GM08714 (cell line): ENCODE measurements at regions not wholly inside any gene's neighbourhood (a gene's known extent, or its start where the extent isn't known, plus 50 kb on each side); places are given as distances from the start of the nearest gene placed in this dataset.

ENCODE experiments used
- H3K4me3 ChIP-seq: fragments of 200-500 bp; sonication (Bioruptor generic); 2 replicates; pipeline ENCODE4 v1.5.1; 2014; ENCODE audit warnings: mild to moderate bottlenecking, low read length, inconsistent platforms
- ZNF274 ChIP-seq: IDR thresholded peaks from 2 replicates; pipeline ENCODE4 v1.6.1; 2012; ENCODE audit warnings: mild to moderate bottlenecking, low read depth, low read length

DNA sequence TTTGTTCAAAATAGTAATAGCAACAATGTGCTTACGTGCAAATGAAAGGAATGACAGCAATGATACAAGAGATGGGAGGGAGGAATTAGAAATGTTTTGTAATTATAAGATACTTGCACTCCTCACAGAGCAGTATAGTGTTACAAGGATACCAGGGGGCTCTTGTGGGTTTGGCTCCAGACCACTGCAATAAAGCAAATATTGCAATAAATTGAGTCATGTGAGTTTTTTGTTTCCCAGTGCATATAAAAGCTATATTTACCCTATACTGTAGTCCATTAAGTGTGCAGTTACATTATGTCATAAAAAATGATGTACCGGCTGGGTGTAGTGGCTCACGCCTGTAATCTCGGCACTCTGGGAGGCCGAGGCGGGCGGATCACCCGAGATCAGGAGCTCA, 864.3 kb downstream of the NSUN3 start:
- no peak for TF ChIP-seq ZNF274
- H3K4me3 ChIP-seq, result no peak overlapping the region

DNA sequence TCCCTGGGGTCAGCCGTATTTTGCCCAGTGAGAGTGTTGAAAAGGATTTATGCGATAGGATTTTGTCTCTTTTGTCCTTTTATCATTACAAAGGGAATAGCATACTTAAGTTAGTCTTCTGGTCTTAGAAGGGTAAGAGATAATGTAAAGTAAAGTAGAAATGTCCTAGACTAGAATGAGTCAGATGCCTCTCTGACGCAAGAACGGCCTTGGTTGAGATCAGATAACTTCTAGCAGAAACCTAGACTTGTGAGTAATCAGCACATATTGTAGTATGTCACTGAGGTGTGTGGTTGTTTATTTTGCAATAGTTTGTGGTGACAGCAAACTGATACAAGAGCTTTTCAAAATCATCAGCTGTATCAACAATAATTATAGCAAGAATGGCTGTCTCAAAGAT, 866.1 kb downstream of the NSUN3 start:
- no peak overlapping the region for H3K4me3 ChIP-seq
- TF ChIP-seq ZNF274, result no peak

- no peak overlapping the region for H3K4me3 ChIP-seq
- no peak for TF ChIP-seq ZNF274
These were observed 873.1 kb downstream of the NSUN3 start for GRCh38 chr3:94935738-94936580.

GRCh38 chr3:94937980-94938379, 875.1 kb downstream of the NSUN3 start:
- no peak for TF ChIP-seq ZNF274
- no peak overlapping the region for H3K4me3 ChIP-seq

- TF ChIP-seq ZNF274, result no peak
- H3K4me3 ChIP-seq, result no peak overlapping the region
These were observed 883.8 kb downstream of the NSUN3 start for GRCh38 chr3:94946683-94947082.

DNA sequence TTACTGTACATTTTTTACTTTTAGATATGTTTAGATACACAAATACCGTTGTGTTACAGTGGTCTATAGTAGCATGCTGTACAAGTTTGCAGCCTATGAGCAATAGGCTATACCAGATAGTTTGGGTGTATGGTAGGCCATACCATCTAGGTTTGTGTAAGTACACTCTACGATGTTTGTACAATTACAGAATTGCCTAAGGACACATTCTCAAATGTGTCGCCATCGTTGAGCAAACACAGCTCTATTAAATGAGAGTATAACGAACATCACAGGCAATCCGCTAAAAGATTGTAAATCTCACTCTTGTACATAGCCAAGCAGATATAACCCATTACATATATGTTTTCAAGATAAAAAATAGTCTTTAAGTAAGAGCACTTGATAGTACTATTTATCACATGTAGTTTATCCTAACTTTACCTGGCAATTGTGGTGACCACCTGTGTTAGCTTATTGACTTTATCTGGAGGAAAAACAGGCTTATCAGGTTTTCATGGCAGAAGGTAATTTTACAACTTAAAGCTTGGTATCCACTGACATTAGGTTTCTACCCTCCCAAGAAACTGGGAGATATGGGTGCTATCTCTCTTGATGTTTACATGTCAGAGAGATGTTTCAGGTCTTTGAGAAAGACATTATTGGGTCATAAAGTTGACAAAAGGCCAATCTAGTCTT, 898.7 kb downstream of the NSUN3 start:
- no peak overlapping the region for H3K4me3 ChIP-seq
- TF ChIP-seq ZNF274, result no peak

DNA sequence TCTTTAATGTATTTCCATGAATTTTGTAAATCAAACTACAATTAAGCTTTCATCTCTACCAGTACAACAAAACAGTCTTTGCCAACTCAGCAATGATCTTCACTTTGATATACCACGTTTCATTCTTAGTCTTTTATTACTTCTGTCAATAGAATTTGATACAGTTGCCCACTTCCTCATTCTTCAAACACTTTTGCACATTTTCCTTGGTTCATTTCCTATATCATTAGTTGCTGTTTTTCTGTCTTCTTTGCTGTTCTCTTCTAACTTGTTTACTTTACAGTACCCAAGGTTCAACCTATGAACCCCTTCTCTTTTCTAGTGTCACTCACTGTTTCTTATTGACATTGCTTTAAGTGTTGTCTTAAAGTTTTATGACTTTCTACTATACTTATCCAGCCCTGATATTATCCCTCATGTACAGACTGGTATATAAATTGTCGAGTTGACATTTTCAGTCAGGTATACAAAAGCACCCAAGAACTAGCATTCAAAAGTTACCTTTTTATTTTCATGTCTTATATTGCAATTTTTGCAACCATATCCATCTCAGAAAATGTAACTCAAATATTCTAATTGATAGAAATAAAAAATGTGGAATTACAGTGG, 903.1 kb downstream of the NSUN3 start:
- TF ChIP-seq ZNF274, result no peak
- H3K4me3 ChIP-seq, result no peak overlapping the region

- no peak overlapping the region for H3K4me3 ChIP-seq
- TF ChIP-seq ZNF274, result no peak
These were observed 904.3 kb downstream of the NSUN3 start for GRCh38 chr3:94967196-94967595.

- TF ChIP-seq ZNF274, result no peak
- H3K4me3 ChIP-seq, result no peak overlapping the region
These were observed 905.7 kb downstream of the NSUN3 start for GRCh38 chr3:94968519-94968918.

DNA sequence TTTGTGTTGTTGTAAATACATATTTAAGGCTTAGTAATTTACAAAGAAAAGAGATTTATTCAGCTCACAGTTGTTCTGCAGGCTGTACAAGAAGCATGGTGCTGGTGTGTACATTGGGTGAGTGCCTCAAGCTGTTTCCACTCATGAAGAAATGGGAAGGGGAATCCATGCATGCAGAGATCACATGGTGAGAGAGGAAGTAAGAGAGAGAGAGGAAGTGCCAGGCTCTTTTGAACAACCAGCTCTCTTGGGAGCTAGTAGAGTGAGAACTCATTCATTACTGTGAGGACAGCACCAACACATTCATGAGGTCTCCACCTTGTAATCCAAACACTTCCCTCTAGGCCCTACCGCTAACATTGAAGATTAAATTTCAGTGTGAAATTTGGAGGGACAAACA, 909.2 kb downstream of the NSUN3 start:
- no peak for TF ChIP-seq ZNF274
- no peak overlapping the region for H3K4me3 ChIP-seq

DNA sequence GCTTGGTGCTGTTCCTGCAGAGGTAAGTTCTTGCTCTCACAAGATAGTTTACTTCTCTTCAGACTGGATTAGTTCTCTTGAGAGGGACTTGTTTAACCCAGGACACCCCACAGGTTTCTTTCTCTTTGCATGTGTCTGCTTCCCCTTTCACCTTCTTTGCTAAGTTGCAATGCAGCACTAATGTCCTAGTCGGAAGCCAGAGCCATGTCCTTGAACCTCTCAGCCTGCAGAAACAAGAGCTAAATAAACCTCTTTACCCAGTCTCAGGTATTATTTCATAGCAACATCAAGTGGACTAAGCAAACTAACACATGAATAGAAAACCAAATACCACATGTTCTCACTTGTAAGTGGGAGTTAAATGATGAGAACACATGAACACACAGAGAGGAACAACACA, 915.2 kb downstream of the NSUN3 start:
- TF ChIP-seq ZNF274, result no peak

GRCh38 chr3:94985778-94986177, 922.9 kb downstream of the NSUN3 start:
- TF ChIP-seq ZNF274, result no peak
- no peak overlapping the region for H3K4me3 ChIP-seq

More for the DNA sequence above, 915.2 kb downstream of the NSUN3 start:
- no peak overlapping the region for H3K4me3 ChIP-seq

DNA sequence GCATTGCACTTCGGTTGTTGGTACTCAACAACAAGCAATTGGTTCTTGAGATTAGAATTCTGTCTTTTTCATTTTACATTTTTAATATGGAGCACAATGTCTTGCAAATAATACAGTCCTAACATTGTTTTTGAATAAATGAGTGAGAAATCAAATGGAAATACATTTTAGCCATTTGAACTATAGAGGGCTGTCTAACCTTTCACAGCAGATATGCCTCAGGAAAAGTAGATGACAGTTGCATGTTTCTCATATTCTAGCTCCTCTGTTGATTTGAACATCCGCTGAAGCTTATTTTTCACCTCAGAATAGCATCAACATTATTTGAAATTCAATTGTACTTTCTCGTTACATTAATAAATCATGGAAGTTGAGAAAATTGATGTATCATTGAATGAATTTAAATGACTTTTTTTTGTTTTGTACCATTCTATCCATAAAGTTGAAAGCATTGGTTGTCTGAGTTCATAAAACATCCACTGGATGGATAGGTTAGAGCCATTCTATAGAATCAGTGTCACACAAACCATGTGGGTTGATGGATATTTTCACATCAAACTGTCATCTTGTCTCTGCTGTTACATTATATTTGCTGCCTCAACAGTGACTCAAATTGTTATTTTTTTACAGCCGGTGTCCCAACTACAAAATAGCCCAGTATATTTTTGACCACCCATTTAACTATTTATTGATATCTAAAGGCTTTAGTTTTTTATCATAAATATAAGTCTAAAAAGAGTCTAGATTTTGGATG, 928.3 kb downstream of the NSUN3 start:
- TF ChIP-seq ZNF274, result no peak
- H3K4me3 ChIP-seq, result no peak overlapping the region

GRCh38 chr3:94996743-94997142, 933.9 kb downstream of the NSUN3 start:
- H3K4me3 ChIP-seq, result no peak overlapping the region
- TF ChIP-seq ZNF274, result no peak
